ENCODE measurements at regions not wholly inside any gene's neighbourhood (a gene's known extent, or its start where the extent isn't known, plus 50 kb on each side); places are given as distances from the start of the nearest gene placed in this dataset.

DNA sequence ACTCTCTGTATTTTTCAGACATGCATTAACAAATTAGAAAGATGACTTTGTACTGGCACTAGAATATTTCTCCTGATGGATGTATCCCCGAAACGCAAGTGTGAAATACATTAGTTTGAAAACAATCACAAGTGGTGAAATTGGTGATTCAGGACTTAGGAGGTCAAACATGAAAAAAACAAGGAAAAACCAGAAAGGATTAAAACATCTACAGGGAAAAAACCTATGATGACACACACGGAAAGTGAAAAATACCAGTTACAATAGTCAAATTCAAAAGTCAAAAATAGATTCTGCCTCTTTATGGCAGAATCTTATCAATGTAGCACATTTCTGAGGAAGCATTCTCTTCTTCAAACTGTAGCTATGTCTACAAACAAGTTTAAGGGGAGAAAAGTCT, 129.0 kb upstream of the SGK1 start:
- TF ChIP-seq, protein P1, sequence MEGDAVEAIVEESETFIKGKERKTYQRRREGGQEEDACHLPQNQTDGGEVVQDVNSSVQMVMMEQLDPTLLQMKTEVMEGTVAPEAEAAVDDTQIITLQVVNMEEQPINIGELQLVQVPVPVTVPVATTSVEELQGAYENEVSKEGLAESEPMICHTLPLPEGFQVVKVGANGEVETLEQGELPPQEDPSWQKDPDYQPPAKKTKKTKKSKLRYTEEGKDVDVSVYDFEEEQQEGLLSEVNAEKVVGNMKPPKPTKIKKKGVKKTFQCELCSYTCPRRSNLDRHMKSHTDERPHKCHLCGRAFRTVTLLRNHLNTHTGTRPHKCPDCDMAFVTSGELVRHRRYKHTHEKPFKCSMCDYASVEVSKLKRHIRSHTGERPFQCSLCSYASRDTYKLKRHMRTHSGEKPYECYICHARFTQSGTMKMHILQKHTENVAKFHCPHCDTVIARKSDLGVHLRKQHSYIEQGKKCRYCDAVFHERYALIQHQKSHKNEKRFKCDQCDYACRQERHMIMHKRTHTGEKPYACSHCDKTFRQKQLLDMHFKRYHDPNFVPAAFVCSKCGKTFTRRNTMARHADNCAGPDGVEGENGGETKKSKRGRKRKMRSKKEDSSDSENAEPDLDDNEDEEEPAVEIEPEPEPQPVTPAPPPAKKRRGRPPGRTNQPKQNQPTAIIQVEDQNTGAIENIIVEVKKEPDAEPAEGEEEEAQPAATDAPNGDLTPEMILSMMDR (IDR thresholded peaks at IDR 0.05), result no peak
- TF ChIP-seq POLR2AphosphoS5 (IDR thresholded peaks at IDR 0.05) (no peak), POLR2A (IDR thresholded peaks at IDR 0.05) (no peak)
- Histone ChIP-seq H3K4me3 (no peak overlapping the region), H3K4me1 (peaks cover 20% of the 10 kb centered on the region), H3K27ac (peak overlapping the region; percentile 12), H3K36me3 (no peaks in the 10 kb centered on the region), H3K27me3 (no peaks in the 10 kb centered on the region), H3K9me3 (no peaks in the 10 kb centered on the region)
- DNase-seq (ENCODE audit: low spot score in 2 of 2), result no peak
- 35% methylated on average over 3 of the region's 3 CpGs for WGBS

DNA sequence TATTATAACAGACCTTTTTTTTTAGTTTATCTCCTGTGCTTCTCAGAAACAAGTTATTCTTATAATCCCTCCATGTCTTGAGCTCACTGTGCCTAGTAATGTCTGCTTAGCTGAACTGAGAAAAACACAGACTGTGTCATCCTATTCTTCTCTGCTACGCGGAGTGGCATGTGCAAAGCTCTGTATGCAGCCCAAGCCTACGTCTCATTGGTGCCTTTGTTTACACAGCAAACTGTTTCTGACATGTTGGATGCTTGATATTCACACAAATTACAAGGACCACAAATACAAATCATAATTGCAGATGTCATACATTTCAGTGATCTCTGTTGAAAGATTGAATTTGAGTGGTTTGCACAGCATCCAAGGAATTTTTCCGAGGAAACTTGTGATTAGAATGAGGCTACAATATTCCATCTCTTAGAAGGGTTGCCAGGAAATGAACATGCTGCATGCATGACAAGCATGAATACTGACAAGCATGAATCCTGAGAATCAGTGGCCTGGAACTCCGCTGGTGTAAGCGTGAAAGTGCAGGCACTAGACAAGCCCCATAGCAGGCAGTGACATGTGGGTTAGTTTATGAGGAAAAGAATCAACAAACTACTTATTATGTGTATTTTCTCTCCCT, 128.4 kb upstream of the SGK1 start:
- no peak for DNase-seq (ENCODE audit: low spot score in 2 of 2)
- Histone ChIP-seq H3K36me3 (no peaks in the 10 kb centered on the region), H3K9me3 (no peaks in the 10 kb centered on the region), H3K4me1 (peaks cover 20% of the 10 kb centered on the region), H3K27me3 (no peaks in the 10 kb centered on the region), H3K4me3 (no peak overlapping the region), H3K27ac (no peak overlapping the region)
- TF ChIP-seq, protein P1 (IDR thresholded peaks at IDR 0.05), result no peak
- TF ChIP-seq POLR2AphosphoS5 (IDR thresholded peaks at IDR 0.05) (no peak), EP300 (IDR thresholded peaks at IDR 0.05) (no peak), POLR2A (IDR thresholded peaks at IDR 0.05) (no peak)
- 23% methylated on average over 6 of the region's 6 CpGs for WGBS

DNA sequence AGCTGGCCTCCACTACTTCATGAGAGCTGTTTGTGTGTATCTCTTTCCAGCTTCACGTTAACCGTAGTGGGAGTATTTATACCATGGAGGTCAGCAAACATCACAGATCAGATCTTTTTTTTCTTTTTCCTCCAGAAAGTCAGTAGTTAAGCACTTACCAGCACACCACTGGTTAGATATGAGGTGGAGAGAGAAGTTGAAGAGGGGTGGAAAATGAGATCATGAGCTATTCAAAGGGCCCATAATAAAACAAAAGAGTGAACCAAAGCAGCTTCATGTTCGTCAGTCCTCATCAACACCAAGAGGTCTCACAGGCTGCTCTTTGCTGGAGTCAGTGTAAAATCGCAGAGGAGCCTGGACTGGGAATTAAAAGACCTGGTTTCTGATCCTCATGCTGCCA, 125.1 kb upstream of the SGK1 start:
- no peak overlapping the region for H3K27ac ChIP-seq
- TF ChIP-seq POLR2AphosphoS5 (IDR thresholded peaks at IDR 0.05) (no peak), POLR2A (IDR thresholded peaks at IDR 0.05) (no peak), EP300 (IDR thresholded peaks at IDR 0.05) (no peak)
- TF ChIP-seq, protein P1 (IDR thresholded peaks at IDR 0.05), result no peak
- peaks cover 16% of the 10 kb centered on the region for H3K4me1 ChIP-seq
- H3K4me3 ChIP-seq, result no peak overlapping the region
- no peaks in the 10 kb centered on the region for H3K9me3 ChIP-seq
- WGBS, result 64% methylated on average over 4 of the region's 4 CpGs
- H3K36me3 ChIP-seq, result no peaks in the 10 kb centered on the region
- H3K27me3 ChIP-seq, result no peaks in the 10 kb centered on the region
- no peak for DNase-seq (ENCODE audit: low spot score in 2 of 2)

DNA sequence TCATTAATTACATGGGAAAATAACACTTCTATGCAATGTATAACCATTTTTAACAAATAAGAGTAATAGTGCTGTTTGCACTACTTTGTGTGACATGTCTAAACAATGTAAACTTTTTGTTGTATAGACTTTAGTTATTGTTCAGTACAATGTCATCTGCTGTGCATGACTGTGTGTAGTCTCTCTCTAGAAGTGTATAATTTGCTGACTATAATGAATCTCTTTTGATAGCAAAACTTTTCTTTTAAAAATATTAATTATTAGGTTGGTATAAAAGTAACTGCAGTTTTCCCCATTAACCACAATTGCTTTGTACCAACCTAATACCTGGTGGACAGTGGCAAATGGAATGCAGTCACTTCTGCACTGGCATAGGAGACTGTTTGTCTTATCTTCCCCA, 124.2 kb upstream of the SGK1 start:
- Histone ChIP-seq H3K27ac (no peak overlapping the region), H3K27me3 (no peaks in the 10 kb centered on the region), H3K4me1 (peaks cover 15% of the 10 kb centered on the region), H3K9me3 (no peaks in the 10 kb centered on the region), H3K4me3 (no peak overlapping the region), H3K36me3 (no peaks in the 10 kb centered on the region)
- DNase-seq (ENCODE audit: low spot score in 2 of 2), result no peak
- no peak for TF ChIP-seq POLR2A (IDR thresholded peaks at IDR 0.05)
- TF ChIP-seq EP300 (IDR thresholded peaks at IDR 0.05), result no peak
- TF ChIP-seq POLR2AphosphoS5 (IDR thresholded peaks at IDR 0.05), result no peak
- TF ChIP-seq, protein P1 (IDR thresholded peaks at IDR 0.05), result no peak

GRCh38 chr6:134438837-134439236, 120.9 kb upstream of the SGK1 start:
- no peaks in the 10 kb centered on the region for H3K36me3 ChIP-seq
- no peak for DNase-seq (ENCODE audit: low spot score in 2 of 2)
- TF ChIP-seq POLR2A (IDR thresholded peaks at IDR 0.05) (no peak), EP300 (IDR thresholded peaks at IDR 0.05) (no peak), POLR2AphosphoS5 (IDR thresholded peaks at IDR 0.05) (no peak)
- TF ChIP-seq, protein P1 (IDR thresholded peaks at IDR 0.05), result no peak
- H3K4me3 ChIP-seq, result no peak overlapping the region
- no peaks in the 10 kb centered on the region for H3K27me3 ChIP-seq
- peaks cover 22% of the 10 kb centered on the region for H3K4me1 ChIP-seq
- H3K9me3 ChIP-seq, result no peaks in the 10 kb centered on the region
- no peak overlapping the region for H3K27ac ChIP-seq
- 76% methylated on average over 5 of the region's 5 CpGs for WGBS

Measured in suprapubic skin (tissue), 4 donors.